K562 (cell line): ENCODE measurements at regions not wholly inside any gene's neighbourhood (a gene's known extent, or its start where the extent isn't known, plus 50 kb on each side); places are given as distances from the start of the nearest gene placed in this dataset.
"Not testable (repeated sequence)": the region's sequence is repeated elsewhere in the genome, so short reads cannot be mapped to it uniquely, and the experiment has no call there.

Source experiments
- BRCA1 ChIP-seq, 2 experiments: fragments of 450-650 bp in 1 of 2; sonication (generic) in 1 of 2; formaldehyde crosslinking in 1 of 2; IDR thresholded peaks; 2 replicates each; pipeline versions ENCODE4 v1.5.0 to v1.6.1; 2017 to 2020; ENCODE audit warnings: mild to moderate bottlenecking in 1 of 2, missing genetic modification reagents in 1 of 2
- EWSR1 ChIP-seq: fragments of 450-650 bp; IDR thresholded peaks from 2 replicates; pipeline ENCODE4 v1.6.1; 2018; ENCODE audit warnings: borderline replicate concordance, mild to moderate bottlenecking, low read depth, moderate library complexity; ENCODE audit not compliant: partially characterized antibody
- EZH2 ChIP-seq: IDR thresholded peaks from 2 replicates; pipeline ENCODE4 v1.6.1; 2012; ENCODE audit warnings: low read depth, mild to moderate bottlenecking, inconsistent platforms, low read length, borderline replicate concordance
- MAFK ChIP-seq: IDR thresholded peaks from 2 replicates; pipeline ENCODE4 v1.6.1; 2011; ENCODE audit warnings: low read length, improper control_type of control experiment
- NFATC3 ChIP-seq: fragments of 450-650 bp; IDR thresholded peaks from 2 replicates; pipeline ENCODE4 v1.6.1; 2017; ENCODE audit warnings: mild to moderate bottlenecking
- NFIC ChIP-seq: fragments of 450-650 bp; IDR thresholded peaks from 2 replicates; pipeline ENCODE4 v1.6.1; 2017; ENCODE audit warnings: mild to moderate bottlenecking, inconsistent platforms
- STAT5B ChIP-seq: fragments of 250-450 bp; sonication (Bioruptor Pico); IDR thresholded peaks from 2 replicates; pipeline ENCODE4 v1.8.0; 2021; ENCODE audit warnings: mild to moderate bottlenecking, inconsistent platforms
- ZFP36 ChIP-seq: fragments of 150-350 bp; IDR thresholded peaks from 2 replicates; pipeline ENCODE4 v1.6.1; 2018; ENCODE audit warnings: low read length, low read depth; ENCODE audit not compliant: partially characterized antibody
- ZNF12 ChIP-seq: sonication (generic); formaldehyde crosslinking; IDR thresholded peaks from 2 replicates; pipeline ENCODE4 v1.4.0; 2020; ENCODE audit warnings: mild to moderate bottlenecking, missing genetic modification reagents
- ZNF589 ChIP-seq: fragments of 200-800 bp; sonication (Bioruptor generic); IDR thresholded peaks from 2 replicates; pipeline ENCODE4 v1.6.1; 2016; ENCODE audit warnings: low read depth, missing genetic modification characterization, missing compliant biosample characterization
- TF ChIP-seq, protein P1 (sequence below), 3 experiments: IDR thresholded peaks in 2 of 3; conservative IDR thresholded peaks in 1 of 3; 2 replicates each; pipeline ENCODE4 v1.5.1; 2011 to 2012; ENCODE audit warnings: low read length in 3 of 3, mild to moderate bottlenecking in 3 of 3, control low read depth in 2 of 3, improper control_type of control experiment in 1 of 3, inconsistent platforms in 1 of 3, low read depth in 1 of 3, mixed read lengths in 1 of 3, moderate library complexity in 1 of 3; ENCODE audit not compliant: insufficient read depth in 2 of 3

DNA sequence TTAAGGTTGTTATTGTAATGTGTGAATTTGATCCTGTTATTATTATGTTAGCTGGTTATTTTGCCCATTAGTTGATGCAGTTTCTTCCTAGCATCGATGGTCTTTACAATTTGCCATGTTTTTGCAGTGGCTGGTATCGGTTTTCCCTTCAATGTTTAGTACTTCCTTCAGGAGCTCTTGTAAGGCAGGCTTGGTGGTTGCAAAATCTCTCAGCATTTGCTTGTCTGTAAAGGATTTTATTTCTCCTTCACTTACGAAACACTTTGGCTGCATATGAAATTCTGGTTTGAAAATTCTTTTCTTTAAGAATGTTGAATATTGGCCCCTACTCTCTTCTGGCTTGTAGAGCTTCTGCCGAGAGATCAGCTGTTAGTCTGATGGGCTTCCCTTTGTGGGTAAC is 2241.4 kb upstream of the AGA start:
- TF ChIP-seq STAT5B; ZFP36; NFIC; ZNF12 (CRISPR knock-in tag); EWSR1; EZH2; NFATC3; BRCA1 (IDR thresholded peaks at IDR 0.05); BRCA1 (CRISPR knock-in tag; IDR thresholded peaks at IDR 0.05); MAFK; ZNF589 (CRISPR knock-in tag): not testable (repeated sequence)
- TF ChIP-seq, protein P1, sequence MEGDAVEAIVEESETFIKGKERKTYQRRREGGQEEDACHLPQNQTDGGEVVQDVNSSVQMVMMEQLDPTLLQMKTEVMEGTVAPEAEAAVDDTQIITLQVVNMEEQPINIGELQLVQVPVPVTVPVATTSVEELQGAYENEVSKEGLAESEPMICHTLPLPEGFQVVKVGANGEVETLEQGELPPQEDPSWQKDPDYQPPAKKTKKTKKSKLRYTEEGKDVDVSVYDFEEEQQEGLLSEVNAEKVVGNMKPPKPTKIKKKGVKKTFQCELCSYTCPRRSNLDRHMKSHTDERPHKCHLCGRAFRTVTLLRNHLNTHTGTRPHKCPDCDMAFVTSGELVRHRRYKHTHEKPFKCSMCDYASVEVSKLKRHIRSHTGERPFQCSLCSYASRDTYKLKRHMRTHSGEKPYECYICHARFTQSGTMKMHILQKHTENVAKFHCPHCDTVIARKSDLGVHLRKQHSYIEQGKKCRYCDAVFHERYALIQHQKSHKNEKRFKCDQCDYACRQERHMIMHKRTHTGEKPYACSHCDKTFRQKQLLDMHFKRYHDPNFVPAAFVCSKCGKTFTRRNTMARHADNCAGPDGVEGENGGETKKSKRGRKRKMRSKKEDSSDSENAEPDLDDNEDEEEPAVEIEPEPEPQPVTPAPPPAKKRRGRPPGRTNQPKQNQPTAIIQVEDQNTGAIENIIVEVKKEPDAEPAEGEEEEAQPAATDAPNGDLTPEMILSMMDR (IDR thresholded peaks at IDR 0.05 in 2 of 3, conservative IDR thresholded peaks at IDR 0.05 in 1 of 3; ENCODE audit: insufficient read depth in 2 of 3, low read depth in 1 of 3, low read length in 3 of 3): not testable (repeated sequence)
